ENCODE measurements at regions not wholly inside any gene's neighbourhood (a gene's known extent, or its start where the extent isn't known, plus 50 kb on each side); places are given as distances from the start of the nearest gene placed in this dataset.

GRCh38 chr5:68053202-68053601 is 162.4 kb upstream of the PIK3R1 start:
- no peaks in the 10 kb centered on the region for H3K79me2 ChIP-seq (ENCODE audit: control insufficient read depth, insufficient read depth, low read length)
- no peak overlapping the region for H3K4me3 ChIP-seq (ENCODE audit: control insufficient read depth in 2 of 3, extremely low read depth in 1 of 3, insufficient read depth in 2 of 3, low read depth in 1 of 3, low read length in 3 of 3)
- dilution Hi-C loops (cut with MboI; ENCODE audit: extremely low pct_ligation_motif_present, low sequenced_read_pairs), result no loop called here
- H3K9ac ChIP-seq (ENCODE audit: control insufficient read depth, extremely low read depth, insufficient read depth, low read length), result no peak overlapping the region
- H3K36me3 ChIP-seq (ENCODE audit: control insufficient read depth in 2 of 2, extremely low read depth in 1 of 2, insufficient read depth in 2 of 2, low read length in 2 of 2), result no peaks in the 10 kb centered on the region
- H3K9me3 ChIP-seq (ENCODE audit: control insufficient read depth, low read depth, low read length), result no peaks in the 10 kb centered on the region
- H4K20me1 ChIP-seq (ENCODE audit: control insufficient read depth, extremely low read depth, insufficient read depth, low read length), result no peaks in the 10 kb centered on the region
- no peak for TF ChIP-seq CTCF (optimal IDR thresholded peaks at IDR 0.05 in 1 of 3, IDR thresholded peaks at IDR 0.05 in 1 of 3, conservative IDR thresholded peaks at IDR 0.05 in 1 of 3; ENCODE audit: extremely low read depth in 1 of 3, insufficient read depth in 2 of 3, low read length in 3 of 3)
- TF ChIP-seq EZH2 (IDR thresholded peaks at IDR 0.05; ENCODE audit: low read length), result no peak
- H3K27me3 ChIP-seq (ENCODE audit: control insufficient read depth, extremely low read depth, insufficient read depth, low read length), result no peaks in the 10 kb centered on the region
- FAIRE-seq (no peak), DNase-seq (ENCODE audit: low read depth, low spot score) (no peak)
- peaks cover 3% of the 10 kb centered on the region for H3K4me1 ChIP-seq (ENCODE audit: control insufficient read depth, extremely low read depth, insufficient read depth, low read length)
- H2AFZ ChIP-seq (ENCODE audit: control insufficient read depth, low read length), result no peak overlapping the region
- H3K9me1 ChIP-seq (ENCODE audit: control insufficient read depth, extremely low read depth, insufficient read depth, low read length), result no peaks in the 10 kb centered on the region
- no peak overlapping the region for H3K27ac ChIP-seq (ENCODE audit: control insufficient read depth, insufficient read depth, low read length)
- H3K4me2 ChIP-seq (ENCODE audit: control insufficient read depth, extremely low read depth, insufficient read depth, low read depth, low read length), result no peak overlapping the region

GRCh38 chr5:68049053-68049713 is 166.4 kb upstream of the PIK3R1 start:
- H2AFZ ChIP-seq (ENCODE audit: control insufficient read depth, low read length), result no peak overlapping the region
- DNase-seq (ENCODE audit: low read depth, low spot score), result no peak
- H3K27me3 ChIP-seq (ENCODE audit: control insufficient read depth, extremely low read depth, insufficient read depth, low read length), result no peaks in the 10 kb centered on the region
- no peaks in the 10 kb centered on the region for H3K36me3 ChIP-seq (ENCODE audit: control insufficient read depth in 2 of 2, extremely low read depth in 1 of 2, insufficient read depth in 2 of 2, low read length in 2 of 2)
- H4K20me1 ChIP-seq (ENCODE audit: control insufficient read depth, extremely low read depth, insufficient read depth, low read length), result no peaks in the 10 kb centered on the region
- no peak overlapping the region for H3K4me3 ChIP-seq (ENCODE audit: control insufficient read depth in 2 of 3, extremely low read depth in 1 of 3, insufficient read depth in 2 of 3, low read depth in 1 of 3, low read length in 3 of 3)
- no peaks in the 10 kb centered on the region for H3K79me2 ChIP-seq (ENCODE audit: control insufficient read depth, insufficient read depth, low read length)
- no peak for FAIRE-seq
- peaks cover 17% of the 10 kb centered on the region for H3K4me1 ChIP-seq (ENCODE audit: control insufficient read depth, extremely low read depth, insufficient read depth, low read length)
- no peaks in the 10 kb centered on the region for H3K9me3 ChIP-seq (ENCODE audit: control insufficient read depth, low read depth, low read length)
- no peaks in the 10 kb centered on the region for H3K9me1 ChIP-seq (ENCODE audit: control insufficient read depth, extremely low read depth, insufficient read depth, low read length)
- no peak overlapping the region for H3K27ac ChIP-seq (ENCODE audit: control insufficient read depth, insufficient read depth, low read length)
- H3K9ac ChIP-seq (ENCODE audit: control insufficient read depth, extremely low read depth, insufficient read depth, low read length), result no peak overlapping the region
- dilution Hi-C loops (cut with MboI; ENCODE audit: extremely low pct_ligation_motif_present, low sequenced_read_pairs), result no loop called here
- TF ChIP-seq CTCF (optimal IDR thresholded peaks at IDR 0.05 in 1 of 3, IDR thresholded peaks at IDR 0.05 in 1 of 3, conservative IDR thresholded peaks at IDR 0.05 in 1 of 3; ENCODE audit: extremely low read depth in 1 of 3, insufficient read depth in 2 of 3, low read length in 3 of 3) (no peak), EZH2 (IDR thresholded peaks at IDR 0.05; ENCODE audit: low read length) (no peak)
- H3K4me2 ChIP-seq (ENCODE audit: control insufficient read depth, extremely low read depth, insufficient read depth, low read depth, low read length), result no peak overlapping the region
